IPS DF 4.7 (cell line): ENCODE measurements at regions not wholly inside any gene's neighbourhood (a gene's known extent, or its start where the extent isn't known, plus 50 kb on each side); places are given as distances from the start of the nearest gene placed in this dataset.

Experiments used
- DNase-seq: peaks from one replicate; pipeline ENCODE4 v3.0.0-alpha.2; 2013; ENCODE audit warnings: low spot score; ENCODE audit errors: extremely low read depth

DNA sequence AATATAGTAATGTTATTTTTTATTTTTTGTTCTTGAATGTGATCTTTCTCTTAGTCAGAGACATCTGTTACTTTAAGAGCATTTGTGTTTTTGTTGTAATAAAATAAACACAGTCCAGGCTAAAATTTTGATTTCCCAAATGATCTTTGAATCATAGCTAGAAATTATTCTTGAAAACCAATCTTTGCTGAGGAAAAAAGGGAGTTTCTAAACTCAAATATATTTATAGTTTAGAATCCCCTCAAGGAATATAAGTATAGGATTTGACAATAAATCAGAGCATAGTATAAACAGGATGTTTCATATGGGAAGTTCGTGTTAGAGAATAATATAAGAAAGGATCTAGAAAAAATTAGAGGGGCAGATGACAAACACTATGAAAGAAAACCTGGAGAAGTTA lies 118.8 kb upstream of the ADAMTS19 start:
- DNase-seq, result no peak

DNA sequence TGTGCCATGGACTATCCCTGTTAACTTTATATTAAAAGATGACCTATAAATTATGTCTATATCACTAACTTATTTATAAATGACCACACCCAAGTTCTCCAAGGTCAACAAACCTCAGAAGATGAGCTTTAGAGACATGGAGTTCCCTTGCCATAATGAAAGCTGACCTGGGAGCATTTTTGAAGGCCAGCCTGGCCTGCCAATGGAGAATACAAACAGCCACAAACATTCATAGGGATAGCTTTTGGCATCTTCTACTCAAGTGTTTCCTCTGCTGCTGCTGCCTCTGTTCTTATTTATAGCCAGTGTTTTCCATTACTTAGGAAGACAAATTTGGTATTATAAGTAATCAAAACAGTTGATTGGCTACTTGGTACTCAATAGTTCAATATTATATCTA lies 117.3 kb upstream of the ADAMTS19 start:
- DNase-seq, result no peak

DNA sequence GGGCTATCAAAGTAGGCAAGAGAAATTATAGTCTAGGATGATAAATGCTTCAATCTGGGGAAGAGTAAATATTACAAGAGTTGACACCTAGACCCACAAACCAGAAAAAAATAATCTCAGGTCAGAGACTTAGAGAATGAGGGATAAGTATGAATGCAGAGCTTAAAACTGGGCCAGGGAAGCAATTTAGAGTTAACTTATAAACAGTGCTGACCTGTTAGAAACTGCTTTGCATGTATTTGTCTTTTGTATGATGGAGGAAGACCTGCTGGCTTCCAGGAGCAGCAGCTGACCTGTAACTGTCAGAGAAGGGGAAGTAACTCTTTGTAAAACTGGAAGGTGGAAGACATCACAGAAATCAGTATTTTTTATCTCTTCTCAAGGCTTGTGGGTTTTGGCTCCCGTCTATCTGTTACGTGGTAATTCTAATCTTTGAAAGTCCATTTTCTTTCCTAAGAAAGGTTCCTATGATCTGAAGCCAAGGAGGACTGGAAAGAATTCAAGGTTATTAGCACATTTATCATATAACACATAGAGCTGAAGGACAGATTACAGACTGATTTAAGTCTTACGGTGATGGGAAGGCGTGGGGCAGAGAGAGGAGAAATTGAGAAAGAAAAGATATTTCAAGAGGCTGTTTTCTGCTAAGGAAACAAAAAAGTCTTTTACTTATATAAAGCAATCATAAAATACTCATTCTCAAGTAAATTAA lies 114.7 kb upstream of the ADAMTS19 start:
- DNase-seq, result no peak

DNA sequence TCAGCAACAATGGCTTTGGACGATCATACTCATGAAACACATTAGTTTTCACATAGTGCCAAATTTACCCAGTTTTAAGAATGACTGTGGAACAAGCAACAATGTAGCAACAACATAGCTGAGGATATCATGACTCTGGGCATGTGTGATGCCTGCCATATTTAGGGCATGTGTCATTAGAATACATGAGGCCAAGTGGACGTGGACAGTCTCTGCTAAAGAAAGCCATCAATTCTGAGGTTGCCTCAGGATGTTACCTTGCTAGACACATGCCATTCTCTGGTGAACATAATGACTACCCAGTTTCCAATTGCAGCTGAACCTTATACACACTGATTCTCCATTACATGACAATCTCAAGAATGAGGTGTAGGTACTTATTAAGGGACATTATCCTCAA lies 103.3 kb upstream of the ADAMTS19 start:
- DNase-seq, result no peak

DNA sequence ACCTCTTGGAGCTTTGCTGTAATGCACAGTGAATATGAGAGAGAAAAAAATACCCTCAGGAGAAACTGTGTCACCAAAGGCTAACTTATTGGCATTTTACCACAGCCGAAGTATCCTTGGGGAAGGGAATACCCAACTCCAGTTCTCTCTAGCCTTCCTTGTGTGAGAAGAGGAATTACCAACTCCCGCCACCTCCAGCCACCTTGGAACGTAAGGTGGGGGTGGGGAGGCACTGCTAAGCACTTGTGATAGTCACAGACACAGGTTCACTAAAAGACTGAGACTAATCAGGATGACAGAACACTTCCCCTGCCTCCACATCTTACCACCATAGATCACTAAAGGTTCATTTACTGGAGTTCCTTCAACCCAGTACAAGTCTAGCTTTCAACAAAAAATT lies 102.0 kb upstream of the ADAMTS19 start:
- DNase-seq, result no peak

DNA sequence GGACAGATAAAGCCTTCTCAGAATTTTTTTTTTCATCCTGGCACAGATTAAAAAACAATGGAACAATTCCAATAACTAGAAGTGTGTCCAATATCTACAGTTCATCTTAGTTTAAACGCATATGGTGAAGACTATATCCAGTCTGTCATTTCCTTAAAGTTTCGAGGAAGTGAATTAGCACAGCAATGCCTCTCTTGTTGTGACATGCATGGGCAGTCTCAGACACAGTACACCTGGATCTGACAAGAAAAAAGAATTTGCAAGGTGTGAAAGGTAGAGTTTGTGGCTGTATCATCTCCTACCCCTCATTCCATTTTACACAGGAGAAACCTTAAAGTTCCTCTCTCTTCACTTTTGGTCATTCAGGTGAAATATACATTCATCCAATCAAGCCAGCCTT lies 100.6 kb upstream of the ADAMTS19 start:
- DNase-seq, result no peak

DNA sequence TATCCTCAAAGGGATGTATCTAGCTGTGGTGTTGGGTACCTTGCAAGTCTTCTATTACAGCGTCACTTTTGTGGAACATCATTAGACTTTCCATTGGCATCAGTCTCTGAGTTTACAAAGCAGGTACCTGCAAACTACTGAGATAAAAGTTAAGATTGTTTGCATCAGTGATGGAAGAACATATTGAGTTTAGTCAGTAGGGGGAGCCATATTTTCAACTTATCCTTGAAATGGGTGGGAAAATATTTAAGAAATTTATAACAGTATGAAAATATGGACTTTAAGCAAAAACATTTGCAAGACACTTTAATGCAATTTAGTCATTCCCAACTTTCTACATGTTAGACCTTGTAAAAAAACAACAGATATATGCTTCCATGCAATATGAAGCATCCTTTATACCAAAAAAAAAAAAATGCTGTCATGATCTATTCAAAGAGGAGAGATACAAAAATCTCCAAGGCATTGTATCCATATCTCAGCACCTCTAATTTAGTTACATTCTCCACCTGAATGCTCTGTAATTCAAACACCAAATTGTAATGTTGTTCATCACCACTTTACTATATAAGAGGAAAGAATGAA lies 98.6 kb upstream of the ADAMTS19 start:
- DNase-seq, result no peak

DNA sequence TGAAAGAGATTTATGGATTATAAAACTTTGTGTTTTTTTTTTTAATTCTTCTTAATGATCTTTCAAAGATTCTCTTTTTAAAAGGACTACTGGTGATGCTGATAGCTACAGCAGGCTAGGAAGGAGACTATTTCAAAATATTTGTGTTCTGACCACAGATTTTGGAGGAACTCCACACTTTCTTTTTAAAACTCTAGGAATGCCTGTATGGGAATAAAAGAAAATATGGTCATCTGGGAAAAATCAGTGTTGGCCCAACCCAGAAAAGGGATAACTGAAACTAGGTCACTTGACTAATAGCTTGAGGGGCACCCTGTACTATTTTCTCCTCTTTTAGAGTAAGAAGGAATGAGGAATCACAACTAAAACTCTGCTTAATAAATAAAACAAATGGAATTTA lies 97.6 kb upstream of the ADAMTS19 start:
- no peak for DNase-seq

DNA sequence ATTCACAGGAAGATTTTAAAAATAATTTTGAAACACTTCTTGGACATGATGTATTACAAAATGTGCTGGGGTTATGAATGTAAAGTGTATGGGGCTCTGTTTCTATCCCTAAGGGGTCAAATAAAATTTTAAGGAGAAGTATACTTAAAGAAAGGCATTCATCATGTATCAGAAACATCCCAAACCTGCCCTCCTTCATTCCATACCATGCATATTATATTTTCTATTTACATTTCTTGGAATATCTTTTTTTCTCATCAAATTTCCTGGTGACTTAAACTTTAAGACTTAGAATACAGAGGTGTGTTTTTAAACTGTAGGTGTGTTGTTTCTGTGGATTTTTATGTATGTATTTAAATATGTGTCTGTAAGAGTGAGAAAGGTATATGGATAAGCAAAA lies 96.1 kb upstream of the ADAMTS19 start:
- DNase-seq, result no peak

DNA sequence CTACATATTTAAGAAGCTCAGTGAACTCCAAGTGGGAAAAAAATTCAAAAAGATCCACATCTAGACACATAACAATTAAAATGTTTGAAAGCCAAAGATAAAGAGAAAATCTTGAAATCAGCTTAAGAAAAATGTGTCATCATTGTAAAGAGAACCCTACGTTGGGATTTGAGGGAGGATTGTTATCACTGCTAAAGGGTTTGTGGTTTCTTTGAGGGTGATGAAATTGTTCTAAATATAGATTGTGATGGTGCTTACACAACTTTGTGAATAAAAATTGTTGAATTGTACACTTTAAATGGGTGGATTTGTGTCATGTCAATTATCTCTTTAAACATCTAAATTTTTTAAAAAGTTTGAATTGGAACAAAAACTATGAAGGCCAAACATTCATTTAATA lies 92.2 kb upstream of the ADAMTS19 start:
- no peak for DNase-seq

DNA sequence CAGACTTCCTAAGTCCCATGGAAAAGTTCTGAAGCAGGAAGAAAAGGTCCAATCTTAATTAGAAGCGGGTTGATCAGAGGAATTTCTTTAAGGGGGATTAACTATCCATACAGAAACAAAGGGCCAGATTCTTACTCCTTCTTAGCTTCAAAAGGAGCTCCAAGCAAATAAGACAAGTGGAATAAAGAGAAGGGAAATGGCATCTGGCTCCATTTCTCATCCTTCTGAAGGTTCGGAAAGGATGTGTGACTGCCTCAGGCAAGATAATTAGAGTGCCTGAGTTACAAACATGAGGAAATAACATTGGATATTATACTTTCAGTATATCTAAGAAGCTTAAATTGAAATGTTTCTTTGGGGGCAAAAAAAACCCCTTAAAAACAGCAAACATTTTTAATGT lies 88.1 kb upstream of the ADAMTS19 start:
- DNase-seq, result no peak

DNA sequence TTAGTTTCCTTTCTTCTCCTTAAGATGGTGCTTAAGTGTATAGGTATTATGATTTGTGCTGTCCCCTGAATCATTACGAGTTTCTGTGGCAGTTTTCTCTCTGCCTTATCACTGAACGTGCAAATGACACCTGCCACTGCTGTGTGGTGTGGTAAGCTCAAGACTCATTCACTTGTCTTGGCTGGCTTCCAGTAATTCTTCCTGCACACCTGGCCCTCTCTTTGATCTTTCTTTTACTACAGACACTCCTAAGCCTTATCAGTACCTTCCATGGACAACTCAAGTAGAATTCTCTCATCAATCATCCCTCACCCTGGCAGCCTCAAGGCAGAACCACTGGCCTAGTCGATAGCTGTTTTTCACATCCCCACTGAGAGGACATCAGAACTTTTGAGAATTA lies 82.6 kb upstream of the ADAMTS19 start:
- DNase-seq, result no peak

DNA sequence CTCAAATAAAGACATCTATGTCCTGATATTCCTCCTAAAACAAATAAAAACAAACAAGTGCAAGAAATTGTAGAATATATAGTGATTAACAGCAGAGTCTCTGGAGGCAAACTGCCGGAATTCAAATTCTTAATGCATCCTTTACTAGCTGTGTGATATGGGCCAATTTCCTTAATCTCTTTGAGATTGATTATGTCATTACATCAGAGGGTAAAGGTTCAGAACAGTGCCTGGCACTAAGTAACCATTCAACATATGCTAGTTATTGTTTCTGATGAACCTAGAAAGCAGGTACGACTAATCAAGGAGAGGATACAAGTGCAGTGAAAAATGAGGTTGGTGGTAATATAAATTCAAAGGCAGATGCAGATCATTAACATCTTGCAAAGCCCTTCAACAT lies 81.1 kb upstream of the ADAMTS19 start:
- DNase-seq, result no peak

DNA sequence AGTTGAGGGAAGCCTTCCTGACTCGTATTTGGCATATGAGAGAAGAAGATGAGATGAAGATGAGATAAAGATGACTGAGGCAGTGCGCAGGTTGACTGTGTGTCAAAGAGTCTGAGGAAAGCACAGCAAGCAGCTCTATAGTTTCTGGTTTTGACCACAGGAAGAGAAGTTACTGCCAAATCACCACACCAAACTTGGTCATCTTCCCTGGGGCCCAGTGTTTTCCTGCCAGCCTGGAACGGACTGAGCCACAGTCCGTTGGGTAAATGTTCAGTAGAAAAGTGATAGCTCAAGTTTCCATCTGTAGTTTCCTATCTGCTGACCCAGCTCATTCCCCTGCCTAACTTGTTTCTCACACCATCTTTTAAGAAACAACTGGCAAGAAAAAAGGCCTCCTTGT lies 80.7 kb upstream of the ADAMTS19 start:
- no peak for DNase-seq

DNA sequence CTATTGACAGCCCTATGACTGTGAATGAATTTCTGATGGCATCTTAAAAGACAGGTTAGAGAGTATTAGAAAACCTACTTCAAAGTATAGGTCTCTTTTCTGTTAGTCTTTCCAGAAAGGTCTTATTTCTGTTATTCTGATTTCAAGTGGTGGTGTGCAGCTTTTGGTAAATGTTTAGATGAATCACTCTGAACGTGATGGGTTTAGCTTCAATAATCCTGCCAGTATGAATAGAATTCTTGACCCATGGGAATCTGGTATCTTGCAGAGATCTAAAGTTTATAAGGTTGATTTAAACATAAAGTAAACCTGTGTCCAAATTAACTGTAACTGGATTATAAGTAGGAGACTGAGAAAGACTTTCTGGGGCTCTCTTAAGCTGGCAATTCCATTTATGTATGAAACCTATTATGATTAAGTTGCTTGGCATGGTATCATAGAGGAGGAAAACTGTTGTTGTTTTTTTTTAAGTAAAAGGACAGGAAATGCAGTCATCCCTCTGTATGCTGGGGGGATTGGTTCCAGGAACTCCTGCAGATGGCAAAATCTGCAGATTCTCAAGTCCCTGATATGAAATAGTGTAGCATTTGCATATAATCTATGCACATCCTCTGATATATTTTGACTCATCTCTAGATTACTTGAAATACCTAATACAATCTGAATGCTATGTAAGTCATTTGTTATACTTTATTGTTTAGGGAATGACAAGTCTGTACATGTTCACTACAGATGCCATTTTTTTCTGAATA lies 77.0 kb upstream of the ADAMTS19 start:
- DNase-seq, result no peak

DNA sequence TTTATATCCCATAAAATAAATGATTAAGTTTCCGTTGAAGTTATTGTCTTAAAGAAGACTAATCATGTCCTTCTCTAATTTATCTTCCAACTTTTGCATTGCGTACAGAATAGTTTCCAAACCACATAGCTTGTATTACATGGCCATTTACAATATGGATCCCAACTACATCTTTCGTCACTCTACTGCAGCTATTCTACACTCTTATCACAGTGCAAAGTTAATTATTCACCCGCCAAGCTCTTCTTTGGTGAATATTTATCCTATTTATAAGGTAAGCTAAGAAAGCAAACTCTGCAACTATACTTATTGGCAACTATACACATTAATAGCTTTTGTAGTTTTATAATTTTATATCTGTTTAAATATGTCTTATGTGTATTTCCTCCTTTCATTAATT lies 75.9 kb upstream of the ADAMTS19 start:
- no peak for DNase-seq

DNA sequence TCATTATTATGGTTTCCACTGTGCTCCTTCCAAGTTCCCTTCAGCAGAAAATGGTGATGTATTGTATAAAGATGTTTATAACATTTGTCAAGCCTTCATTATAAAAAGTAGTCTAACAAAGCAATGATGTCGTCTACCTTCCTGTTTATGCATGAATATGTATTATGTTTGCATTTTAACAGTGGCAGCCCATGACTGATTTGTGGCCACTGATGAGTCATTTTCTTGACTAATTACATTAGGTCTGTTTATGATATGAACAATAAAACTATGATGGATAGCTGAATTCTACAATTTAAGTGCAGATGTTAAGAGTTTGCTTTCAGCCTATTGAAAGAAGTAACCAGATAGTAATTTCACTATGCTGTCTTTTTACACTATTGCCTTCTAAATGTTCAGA lies 75.4 kb upstream of the ADAMTS19 start:
- no peak for DNase-seq

DNA sequence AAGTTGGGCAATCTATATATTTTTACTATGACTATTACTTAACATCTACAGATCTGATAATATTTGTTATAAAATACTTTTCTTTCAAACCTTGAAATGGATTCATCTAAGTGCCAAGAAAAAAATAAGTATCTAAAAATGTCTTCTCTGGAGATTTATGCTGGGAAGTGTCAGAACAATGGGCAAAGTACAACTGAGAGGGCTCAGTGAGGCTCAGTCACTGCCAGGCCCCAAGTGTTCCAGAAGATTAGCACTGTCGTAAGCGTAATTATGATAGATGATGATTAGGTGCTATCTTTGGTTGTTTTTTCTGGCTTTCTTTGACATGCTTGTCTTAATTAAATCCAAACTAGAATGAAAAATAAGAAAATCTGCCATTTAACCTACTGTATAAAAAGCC lies 72.2 kb upstream of the ADAMTS19 start:
- DNase-seq, result no peak

DNA sequence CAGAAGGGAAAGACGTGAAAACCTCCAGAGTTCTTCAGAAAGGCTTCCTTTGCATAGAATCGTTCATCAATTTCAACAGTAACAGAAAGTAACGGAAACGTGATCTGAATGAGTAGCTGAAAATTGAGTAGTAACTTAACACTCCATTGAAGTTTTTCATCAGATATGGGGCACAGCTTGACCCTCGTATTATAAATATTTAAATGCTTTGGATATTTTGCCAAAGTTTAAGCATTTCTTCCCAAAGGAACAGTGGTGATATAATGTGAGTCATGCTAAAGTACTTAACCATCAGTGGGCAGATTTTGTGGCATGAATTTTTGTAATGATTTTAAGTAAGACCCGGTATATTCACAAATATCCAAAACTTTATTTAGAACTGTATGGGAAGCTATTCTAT lies 67.4 kb upstream of the ADAMTS19 start:
- no peak for DNase-seq

DNA sequence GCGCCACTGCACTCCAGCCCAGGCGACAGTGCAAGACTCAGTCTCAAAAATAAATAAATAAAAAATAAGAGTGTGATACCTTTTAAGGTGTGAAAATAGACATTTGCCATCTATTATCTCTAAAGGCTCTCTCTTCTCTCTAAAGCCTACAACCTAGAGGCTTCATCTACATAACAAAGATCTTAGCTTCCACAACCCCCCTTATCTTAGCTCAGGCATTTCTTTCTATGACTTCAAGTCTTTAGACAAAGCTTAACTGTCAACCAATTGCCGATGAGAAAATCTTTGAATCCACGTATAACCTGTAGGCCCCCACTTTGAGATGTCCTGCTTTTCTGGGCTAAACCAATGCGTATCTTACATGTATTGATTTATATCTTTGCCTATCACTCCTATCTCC lies 64.9 kb upstream of the ADAMTS19 start:
- no peak for DNase-seq

DNA sequence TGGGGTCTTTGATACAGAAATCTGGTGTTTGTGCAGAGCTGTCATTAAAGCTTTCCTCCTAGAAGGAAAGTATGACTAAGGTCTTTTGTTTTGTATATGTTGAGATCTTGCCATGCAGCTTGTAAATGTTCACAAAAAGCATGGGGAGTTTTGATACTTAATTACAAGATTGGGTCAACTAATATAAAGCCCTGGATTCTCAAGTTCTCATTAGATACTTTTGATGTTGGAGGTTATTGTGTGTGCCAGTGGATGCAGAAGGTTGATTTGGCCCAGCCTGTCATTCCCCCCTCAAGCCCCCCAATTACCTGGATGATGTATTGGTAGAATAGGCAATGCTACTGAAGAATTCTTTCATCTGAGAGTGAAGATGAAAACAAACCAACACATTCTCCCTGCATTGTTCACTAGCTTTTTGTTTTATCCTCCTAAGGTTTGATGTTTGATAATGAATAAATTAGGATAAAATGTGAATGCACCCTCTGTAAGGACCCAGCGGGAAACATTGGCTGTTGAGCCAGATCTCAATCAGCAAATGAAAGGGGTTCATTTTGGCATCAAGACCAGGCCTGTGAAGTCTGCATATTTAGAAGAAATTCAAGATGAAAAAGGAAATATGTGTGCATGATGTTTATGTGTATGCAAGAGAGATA lies 61.9 kb upstream of the ADAMTS19 start:
- no peak for DNase-seq

DNA sequence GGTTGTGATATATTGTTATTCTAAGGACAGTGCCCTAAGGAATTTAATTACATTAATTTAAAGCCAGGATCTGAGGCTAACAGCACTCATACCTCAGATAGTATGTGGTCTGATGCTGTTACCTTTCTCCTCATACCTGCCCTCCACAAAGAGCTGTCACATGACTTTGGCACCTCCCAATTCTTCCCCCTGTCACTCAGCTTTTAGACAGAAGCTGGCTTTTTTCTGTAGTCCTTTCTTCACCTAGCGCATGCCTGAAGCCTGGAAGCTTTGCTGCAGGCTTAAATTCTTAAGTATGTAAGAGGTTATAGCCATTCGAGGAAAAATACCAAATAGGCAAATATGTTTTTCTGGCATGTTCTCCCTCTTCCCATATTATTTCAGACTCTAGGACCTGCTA lies 61.0 kb upstream of the ADAMTS19 start:
- no peak for DNase-seq
